GM12878 (cell line): ENCODE measurements at regions not wholly inside any gene's neighbourhood (a gene's known extent, or its start where the extent isn't known, plus 50 kb on each side); places are given as distances from the start of the nearest gene placed in this dataset.

ENCODE experiments used
- CBFB ChIP-seq: IDR thresholded peaks from 2 replicates; pipeline ENCODE4 v1.6.1; 2016; ENCODE audit warnings: antibody characterized with exemption, low read depth
- CREB1 ChIP-seq: IDR thresholded peaks from 2 replicates; pipeline ENCODE4 v1.6.1; 2012; ENCODE audit warnings: low read depth, mild to moderate bottlenecking, inconsistent platforms
- ETV6 ChIP-seq, 2 experiments: fragments of 450-650 bp in 1 of 2; IDR thresholded peaks in 1 of 2; conservative IDR thresholded peaks in 1 of 2; 2 replicates each; pipeline ENCODE4 v1.6.1; 2014; ENCODE audit warnings: antibody characterized with exemption in 1 of 2, borderline replicate concordance in 1 of 2, low read depth in 1 of 2, mild to moderate bottlenecking in 1 of 2, moderate library complexity in 1 of 2
- IRF5 ChIP-seq: fragments of 450-650 bp; IDR thresholded peaks from 2 replicates; pipeline ENCODE4 v1.6.1; 2017; ENCODE audit warnings: borderline replicate concordance
- RAD21 ChIP-seq: IDR thresholded peaks from 2 replicates; pipeline ENCODE4 v1.6.1; 2011; ENCODE audit warnings: mild to moderate bottlenecking, low read depth, low read length, moderate library complexity; ENCODE audit not compliant: insufficient read depth
- RFX5 ChIP-seq: IDR thresholded peaks from 2 replicates; pipeline ENCODE4 v1.6.1; 2011; ENCODE audit warnings: low read depth, low read length, improper control_type of control experiment
- SMC3 ChIP-seq: IDR thresholded peaks from 2 replicates; pipeline ENCODE4 v1.6.1; 2011; ENCODE audit warnings: low read length, improper control_type of control experiment, borderline replicate concordance

DNA sequence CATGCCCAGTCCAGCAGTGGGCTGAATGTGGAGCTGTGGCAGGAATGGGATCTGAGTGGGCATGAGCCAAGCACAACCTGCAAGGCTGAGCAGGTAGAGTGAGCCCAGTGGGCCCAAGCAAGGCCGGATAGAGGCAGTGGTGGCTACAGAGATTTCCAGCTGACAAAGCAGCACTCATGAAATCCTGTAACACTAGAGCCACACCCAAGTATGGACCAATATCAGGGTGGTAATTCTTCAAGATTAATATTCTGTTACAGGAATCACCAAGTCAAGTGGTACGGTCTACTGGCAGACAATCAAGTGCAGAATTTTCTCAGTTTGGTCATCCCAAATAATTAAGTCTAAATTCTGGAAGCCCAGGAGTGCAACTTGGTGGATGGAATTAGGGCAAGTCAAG, 132.4 kb upstream of the ENPEP start:
- TF ChIP-seq RAD21 (no peak), ETV6 (conservative IDR thresholded peaks at IDR 0.05 in 1 of 2, IDR thresholded peaks at IDR 0.05 in 1 of 2; ENCODE audit: borderline replicate concordance in 1 of 2, low read depth in 1 of 2) (no peak), IRF5 (no peak), CBFB (no peak), SMC3 (no peak), RFX5 (no peak), CREB1 (no peak)
